PC-3 (cell line): ENCODE measurements at regions not wholly inside any gene's neighbourhood (a gene's known extent, or its start where the extent isn't known, plus 50 kb on each side); places are given as distances from the start of the nearest gene placed in this dataset.

Source experiments
- CTCF ChIP-seq: fragments of 300-600 bp; sonication (generic); conservative IDR thresholded peaks from 2 replicates; pipeline ENCODE4 v1.5.1; 2017; ENCODE audit warnings: antibody characterized with exemption, low read depth, mild to moderate bottlenecking, low read length
- EZH2 ChIP-seq: fragments of 300-600 bp; sonication (generic); IDR thresholded peaks from one replicate; pipeline ENCODE4 v1.6.1; 2017; ENCODE audit warnings: antibody characterized with exemption, mild to moderate bottlenecking, low read length; ENCODE audit not compliant: unreplicated experiment
- EZH2phosphoT487 ChIP-seq: fragments of 300-600 bp; sonication (generic); IDR thresholded peaks from 2 replicates; pipeline ENCODE4 v1.6.1; 2018; ENCODE audit warnings: mild to moderate bottlenecking, antibody characterized with exemption, low read length, borderline replicate concordance

- no peak for TF ChIP-seq CTCF
- no peak for TF ChIP-seq EZH2
- no peak for TF ChIP-seq EZH2phosphoT487
These were observed 242.6 kb downstream of the GATA3 start for GRCh38 chr10:8297107-8297506.
